Middle frontal gyrus (tissue), 1 donor: ENCODE measurements at regions not wholly inside any gene's neighbourhood (a gene's known extent, or its start where the extent isn't known, plus 50 kb on each side); places are given as distances from the start of the nearest gene placed in this dataset.
"Not testable (repeated sequence)": the region's sequence is repeated elsewhere in the genome, so short reads cannot be mapped to it uniquely, and the experiment has no call there.

Source experiments
- DNase-seq: peaks from one replicate; pipeline ENCODE4 v3.0.0-alpha.2; 2015; ENCODE audit warnings: low spot score; ENCODE audit errors: extremely low spot score

GRCh38 chr2:40690036-40690435 lies 238.1 kb upstream of the SLC8A1 start:
- DNase-seq: no peak

- DNase-seq: no peak
Measured at GRCh38 chr2:40690525-40690924, 238.6 kb upstream of the SLC8A1 start.

GRCh38 chr2:40700231-40700954 lies 248.5 kb upstream of the SLC8A1 start:
- no peak for DNase-seq

GRCh38 chr2:40712197-40712894 lies 260.5 kb upstream of the SLC8A1 start:
- DNase-seq: not testable (repeated sequence)

GRCh38 chr2:40716879-40717278 lies 265.0 kb upstream of the SLC8A1 start:
- DNase-seq: no peak

- no peak for DNase-seq
Measured at GRCh38 chr2:40719414-40719813, 267.5 kb upstream of the SLC8A1 start.

GRCh38 chr2:40721595-40721994 lies 269.7 kb upstream of the SLC8A1 start:
- no peak for DNase-seq

GRCh38 chr2:40723194-40723593 lies 271.3 kb upstream of the SLC8A1 start:
- DNase-seq: no peak

- DNase-seq: no peak
Measured at GRCh38 chr2:40725040-40725439, 273.1 kb upstream of the SLC8A1 start.

- no peak for DNase-seq
Measured at GRCh38 chr2:40725950-40726349, 274.1 kb upstream of the SLC8A1 start.

- no peak for DNase-seq
Measured at GRCh38 chr2:40734797-40735196, 282.9 kb upstream of the SLC8A1 start.

GRCh38 chr2:40737180-40737579 lies 285.3 kb upstream of the SLC8A1 start:
- no peak for DNase-seq

- no peak for DNase-seq
Measured at GRCh38 chr2:40740419-40740818, 288.5 kb upstream of the SLC8A1 start.

- no peak for DNase-seq
Measured at GRCh38 chr2:40741532-40741931, 289.6 kb upstream of the SLC8A1 start.

- no peak for DNase-seq
Measured at GRCh38 chr2:40746191-40746590, 294.3 kb upstream of the SLC8A1 start.

- no peak for DNase-seq
Measured at GRCh38 chr2:40751981-40752380, 300.1 kb upstream of the SLC8A1 start.

- no peak for DNase-seq
Measured at GRCh38 chr2:40752796-40753195, 300.9 kb upstream of the SLC8A1 start.

GRCh38 chr2:40754912-40755311 lies 303.0 kb upstream of the SLC8A1 start:
- DNase-seq: no peak

GRCh38 chr2:40758401-40759155 lies 306.7 kb upstream of the SLC8A1 start:
- DNase-seq: no peak

GRCh38 chr2:40760071-40760666 lies 308.3 kb upstream of the SLC8A1 start:
- DNase-seq: no peak

GRCh38 chr2:40773291-40773690 lies 321.4 kb upstream of the SLC8A1 start:
- no peak for DNase-seq

- no peak for DNase-seq
Measured at GRCh38 chr2:40783704-40784103, 331.8 kb upstream of the SLC8A1 start.
